SK-N-MC (cell line): ENCODE measurements at regions not wholly inside any gene's neighbourhood (a gene's known extent, or its start where the extent isn't known, plus 50 kb on each side); places are given as distances from the start of the nearest gene placed in this dataset.

ENCODE experiments used
- DNase-seq: peaks from one replicate; pipeline ENCODE4 v3.0.0-alpha.2; 2011; ENCODE audit warnings: low read depth, low spot score
- H3K27ac ChIP-seq: fragments of 200-600 bp; sonication (generic); 2 replicates; pipeline ENCODE4 v1.5.1; 2016; ENCODE audit warnings: mixed run types
- H3K36me3 ChIP-seq: fragments of 200-600 bp; sonication (generic); 2 replicates; pipeline ENCODE4 v1.6.1; 2017; ENCODE audit warnings: antibody characterized with exemption, low read length, mixed read lengths; ENCODE audit not compliant: insufficient read depth
- H3K4me3 ChIP-seq: fragments of 200-600 bp; sonication (generic); 2 replicates; pipeline ENCODE4 v1.5.1; 2016
- H3K9ac ChIP-seq: fragments of 200-600 bp; sonication (generic); 2 replicates; pipeline ENCODE4 v1.8.0; 2017; ENCODE audit warnings: mixed run types, mixed read lengths; ENCODE audit not compliant: insufficient read length
- H3K9me3 ChIP-seq: fragments of 200-600 bp; sonication (generic); 2 replicates; pipeline ENCODE4 v1.6.1; 2017; ENCODE audit warnings: low read depth, mild to moderate bottlenecking, antibody characterized with exemption, low read length, moderate library complexity, mixed read lengths
- EZH2 ChIP-seq: fragments of 200-600 bp; sonication (generic); IDR thresholded peaks from one replicate; pipeline ENCODE4 v1.6.1; 2017; ENCODE audit warnings: antibody characterized with exemption
- FOXP2 ChIP-seq: optimal IDR thresholded peaks from 2 replicates; pipeline ENCODE3; 2011; ENCODE audit warnings: mild to moderate bottlenecking, moderate library complexity; ENCODE audit not compliant: insufficient read depth; ENCODE audit errors: extremely low read length, control extremely low read depth
- POLR2AphosphoS5 ChIP-seq: IDR thresholded peaks from 2 replicates; pipeline ENCODE4 v1.6.1; 2012; ENCODE audit warnings: mild to moderate bottlenecking, low read depth, low read length, borderline replicate concordance

- Histone ChIP-seq H3K4me3 (no peak overlapping the region), H3K9me3 (no peaks in the 10 kb centered on the region), H3K36me3 (no peaks in the 10 kb centered on the region), H3K27ac (no peak overlapping the region), H3K9ac (no peak overlapping the region)
- TF ChIP-seq EZH2 (no peak), POLR2AphosphoS5 (no peak), FOXP2 (no peak)
- no peak for DNase-seq
These were observed 409.3 kb downstream of the PRKD1 start for GRCh38 chr14:29518335-29518734.

DNA sequence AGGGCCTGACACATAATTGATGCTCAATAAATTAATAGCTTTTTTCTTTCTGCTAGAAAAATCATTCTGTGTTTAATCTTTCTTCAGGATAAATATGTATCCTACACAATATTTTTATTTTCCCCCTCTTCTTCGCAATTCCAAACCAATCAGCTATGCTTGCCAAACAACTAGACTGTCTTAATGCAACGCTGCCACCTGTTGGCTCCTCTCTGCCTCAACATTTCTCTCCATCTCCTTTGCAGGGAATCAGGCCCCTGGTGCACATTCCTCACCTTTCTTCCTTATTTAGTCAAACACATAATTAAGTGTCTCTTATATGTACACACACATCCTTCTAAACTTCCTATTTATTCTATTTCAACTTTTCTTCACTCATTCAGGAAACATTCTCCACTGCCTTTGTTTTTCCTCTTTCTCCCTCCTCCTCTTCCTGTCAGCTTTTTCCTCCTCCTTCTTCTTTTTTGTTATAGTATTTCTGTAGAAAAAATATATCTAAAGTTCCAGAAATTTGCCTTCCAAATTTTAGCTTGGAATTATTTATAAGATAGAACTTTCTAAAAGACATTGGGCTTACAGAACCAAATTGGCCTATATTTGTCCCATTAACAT, 406.0 kb downstream of the PRKD1 start:
- no peak overlapping the region for H3K4me3 ChIP-seq
- no peaks in the 10 kb centered on the region for H3K36me3 ChIP-seq
- no peak for DNase-seq
- no peak overlapping the region for H3K9ac ChIP-seq
- TF ChIP-seq POLR2AphosphoS5 (no peak), EZH2 (no peak), FOXP2 (no peak)
- H3K9me3 ChIP-seq: no peaks in the 10 kb centered on the region
- no peak overlapping the region for H3K27ac ChIP-seq
